ENCODE measurements at regions not wholly inside any gene's neighbourhood (a gene's known extent, or its start where the extent isn't known, plus 50 kb on each side); places are given as distances from the start of the nearest gene placed in this dataset.
"Not testable (repeated sequence)": the region's sequence is repeated elsewhere in the genome, so short reads cannot be mapped to it uniquely, and the experiment has no call there.

DNA sequence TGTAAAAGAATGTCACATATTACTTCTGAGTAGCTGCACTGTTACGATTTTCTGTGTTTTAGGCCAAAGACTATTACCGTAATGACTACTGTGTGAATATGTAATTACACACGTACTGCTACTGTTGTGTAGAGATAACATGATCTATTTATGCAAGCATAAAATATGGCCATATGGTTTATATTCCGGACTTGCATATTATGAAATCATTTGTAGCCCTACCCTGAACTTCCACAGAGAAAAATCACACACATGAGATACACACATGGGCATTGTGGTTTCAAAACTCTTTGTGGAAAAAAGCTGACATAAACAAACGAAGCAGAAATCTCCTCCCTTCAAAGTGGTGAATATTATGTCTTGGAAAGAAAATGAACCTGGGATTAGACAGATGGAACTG lies 373.0 kb upstream of the ADAMTS5 start:
- Histone ChIP-seq H3K9me3 (replicated peaks in 1 of 2; ENCODE audit: control insufficient read depth in 1 of 2, insufficient read depth in 1 of 2, low read length in 2 of 2) (peaks cover 0 to 4% of the 10 kb centered on the region in 2 donors), H3K9ac (ENCODE audit: insufficient read depth, low read length, poor library complexity, severe bottlenecking) (no peak overlapping the region), H3K79me2 (ENCODE audit: insufficient read depth, low read length) (no peaks in the 10 kb centered on the region), H2AFZ (ENCODE audit: insufficient read depth, low read depth, low read length, poor library complexity, severe bottlenecking) (no peak overlapping the region), H4K20me1 (ENCODE audit: insufficient read depth, low read length) (no peaks in the 10 kb centered on the region), H3K27me3 (ENCODE audit: control insufficient read depth in 2 of 2, insufficient read depth in 2 of 2, low read length in 2 of 2) (no peaks in the 10 kb centered on the region), H3K4me2 (replicated peaks; ENCODE audit: extremely low read depth, low read length, poor library complexity, severe bottlenecking) (no peak overlapping the region), H3K4me1 (ENCODE audit: control insufficient read depth in 1 of 2, insufficient read depth in 2 of 2, low read length in 2 of 2) (no peaks in the 10 kb centered on the region), H3K36me3 (replicated peaks in 1 of 2; ENCODE audit: control insufficient read depth in 1 of 2, insufficient read depth in 2 of 2, low read length in 2 of 2) (no peaks in the 10 kb centered on the region), H3K27ac (ENCODE audit: low read depth in 1 of 2, low read length in 2 of 2) (no peak overlapping the region), H3K4me3 (replicated peaks in 1 of 3; ENCODE audit: low read depth in 2 of 3, low read length in 3 of 3) (no peak overlapping the region)
- H3K27ac Mint-ChIP-seq: no peak overlapping the region
- no peaks in the 10 kb centered on the region for H3K4me1 Mint-ChIP-seq
- peaks cover 0 to 16% (median 2%) of the 10 kb centered on the region in 7 donors for H3K9me3 Mint-ChIP-seq
- no peaks in the 10 kb centered on the region for H3K27me3 Mint-ChIP-seq (ENCODE audit: low read depth in 3 of 3)
- no peaks in the 10 kb centered on the region for H3K36me3 Mint-ChIP-seq
- intact Hi-C loops (cut with micrococcal nuclease): no loop called here
- DNase-seq: no peak
- H3K4me3 Mint-ChIP-seq: no peak overlapping the region
- WGBS (ENCODE audit: insufficient coverage): no CpG with 5 or more reads among the region's 5 CpGs
- TF ChIP-seq, protein P1, sequence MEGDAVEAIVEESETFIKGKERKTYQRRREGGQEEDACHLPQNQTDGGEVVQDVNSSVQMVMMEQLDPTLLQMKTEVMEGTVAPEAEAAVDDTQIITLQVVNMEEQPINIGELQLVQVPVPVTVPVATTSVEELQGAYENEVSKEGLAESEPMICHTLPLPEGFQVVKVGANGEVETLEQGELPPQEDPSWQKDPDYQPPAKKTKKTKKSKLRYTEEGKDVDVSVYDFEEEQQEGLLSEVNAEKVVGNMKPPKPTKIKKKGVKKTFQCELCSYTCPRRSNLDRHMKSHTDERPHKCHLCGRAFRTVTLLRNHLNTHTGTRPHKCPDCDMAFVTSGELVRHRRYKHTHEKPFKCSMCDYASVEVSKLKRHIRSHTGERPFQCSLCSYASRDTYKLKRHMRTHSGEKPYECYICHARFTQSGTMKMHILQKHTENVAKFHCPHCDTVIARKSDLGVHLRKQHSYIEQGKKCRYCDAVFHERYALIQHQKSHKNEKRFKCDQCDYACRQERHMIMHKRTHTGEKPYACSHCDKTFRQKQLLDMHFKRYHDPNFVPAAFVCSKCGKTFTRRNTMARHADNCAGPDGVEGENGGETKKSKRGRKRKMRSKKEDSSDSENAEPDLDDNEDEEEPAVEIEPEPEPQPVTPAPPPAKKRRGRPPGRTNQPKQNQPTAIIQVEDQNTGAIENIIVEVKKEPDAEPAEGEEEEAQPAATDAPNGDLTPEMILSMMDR (IDR thresholded peaks at IDR 0.05): no peak

DNA sequence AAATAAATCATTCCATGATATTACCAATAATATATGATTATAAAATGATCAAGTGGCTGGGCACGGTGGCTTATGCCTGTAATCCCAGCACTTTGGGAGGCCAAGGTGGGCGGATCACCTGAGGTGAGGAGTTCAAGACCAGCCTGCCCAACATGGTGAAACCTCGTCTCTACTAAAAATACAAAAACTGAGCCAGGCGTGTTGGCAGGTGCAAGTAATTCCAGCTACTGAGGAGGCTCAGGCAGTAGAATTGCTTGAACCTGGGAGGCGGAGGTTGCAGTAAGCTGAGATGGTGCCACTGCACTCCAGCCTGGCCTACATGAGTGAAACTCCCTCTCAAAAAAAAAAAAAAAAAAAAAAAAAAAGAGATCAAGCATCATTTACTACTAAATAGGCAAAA lies 371.1 kb upstream of the ADAMTS5 start:
- intact Hi-C loops (cut with micrococcal nuclease); H3K36me3 ChIP-seq (replicated peaks in 1 of 2; ENCODE audit: control insufficient read depth in 1 of 2, insufficient read depth in 2 of 2, low read length in 2 of 2); H3K4me2 ChIP-seq (replicated peaks; ENCODE audit: extremely low read depth, low read length, poor library complexity, severe bottlenecking); H3K27me3 ChIP-seq (ENCODE audit: control insufficient read depth in 2 of 2, insufficient read depth in 2 of 2, low read length in 2 of 2); H3K4me3 Mint-ChIP-seq; H3K4me1 ChIP-seq (ENCODE audit: control insufficient read depth in 1 of 2, insufficient read depth in 2 of 2, low read length in 2 of 2); H3K4me3 ChIP-seq (replicated peaks in 1 of 3; ENCODE audit: low read depth in 2 of 3, low read length in 3 of 3); H3K27ac Mint-ChIP-seq; H3K9ac ChIP-seq (ENCODE audit: insufficient read depth, low read length, poor library complexity, severe bottlenecking); H3K9me3 ChIP-seq (replicated peaks in 1 of 2; ENCODE audit: control insufficient read depth in 1 of 2, insufficient read depth in 1 of 2, low read length in 2 of 2); H3K27ac ChIP-seq (ENCODE audit: low read depth in 1 of 2, low read length in 2 of 2); DNase-seq; H3K27me3 Mint-ChIP-seq (ENCODE audit: low read depth in 3 of 3); H2AFZ ChIP-seq (ENCODE audit: insufficient read depth, low read depth, low read length, poor library complexity, severe bottlenecking); H3K79me2 ChIP-seq (ENCODE audit: insufficient read depth, low read length); H3K4me1 Mint-ChIP-seq; H3K36me3 Mint-ChIP-seq; H4K20me1 ChIP-seq (ENCODE audit: insufficient read depth, low read length): not testable (repeated sequence)
- WGBS (ENCODE audit: insufficient coverage): 93% methylated on average over 2 of the region's 5 CpGs
- H3K9me3 Mint-ChIP-seq: peaks cover 0 to 11% (median 0%) of the 10 kb centered on the region in 7 donors
